ENCODE measurements at regions not wholly inside any gene's neighbourhood (a gene's known extent, or its start where the extent isn't known, plus 50 kb on each side); places are given as distances from the start of the nearest gene placed in this dataset.
A peak's percentile ranks its signal among the peaks of the same experiment; 100 is the strongest.

GRCh38 chr1:190540366-190540765 lies 62.7 kb upstream of the BRINP3 start:
- DNase-seq: no peak

- no peak for DNase-seq
Observed at GRCh38 chr1:190551638-190552037, 74.0 kb upstream of the BRINP3 start.

GRCh38 chr1:190560161-190560681 lies 82.6 kb upstream of the BRINP3 start:
- no peak for DNase-seq

- DNase-seq: no peak
Observed at GRCh38 chr1:190563230-190563629, 85.6 kb upstream of the BRINP3 start.

- DNase-seq: no peak
Observed at GRCh38 chr1:190564117-190564516, 86.5 kb upstream of the BRINP3 start.

GRCh38 chr1:190578017-190578416 lies 100.4 kb upstream of the BRINP3 start:
- DNase-seq: no peak

- DNase-seq: no peak
Observed at GRCh38 chr1:190578526-190578925, 100.9 kb upstream of the BRINP3 start.

GRCh38 chr1:190579552-190580193 lies 102.0 kb upstream of the BRINP3 start:
- DNase-seq: no peak

GRCh38 chr1:190583862-190584261 lies 106.2 kb upstream of the BRINP3 start:
- DNase-seq: no peak

- DNase-seq: no peak
Observed at GRCh38 chr1:190588424-190588823, 110.8 kb upstream of the BRINP3 start.

GRCh38 chr1:190595438-190595837 lies 117.8 kb upstream of the BRINP3 start:
- no peak for DNase-seq

GRCh38 chr1:190597294-190597693 lies 119.6 kb upstream of the BRINP3 start:
- no peak for DNase-seq

GRCh38 chr1:190599670-190600069 lies 122.0 kb upstream of the BRINP3 start:
- DNase-seq: no peak

GRCh38 chr1:190602325-190602724 lies 124.7 kb upstream of the BRINP3 start:
- no peak for DNase-seq

GRCh38 chr1:190608282-190608681 lies 130.6 kb upstream of the BRINP3 start:
- DNase-seq: no peak

- DNase-seq: no peak
Observed at GRCh38 chr1:190615818-190616217, 138.2 kb upstream of the BRINP3 start.

GRCh38 chr1:190616235-190616634 lies 138.6 kb upstream of the BRINP3 start:
- no peak for DNase-seq

- no peak for DNase-seq
Observed at GRCh38 chr1:190619724-190620123, 142.1 kb upstream of the BRINP3 start.

- peak in 1 of 2 experiments; percentile 1 for DNase-seq
Observed at GRCh38 chr1:190633488-190633887, 155.8 kb upstream of the BRINP3 start.

GRCh38 chr1:190634134-190634533 lies 156.5 kb upstream of the BRINP3 start:
- DNase-seq: no peak

- DNase-seq: no peak
Observed at GRCh38 chr1:190649553-190649952, 171.9 kb upstream of the BRINP3 start.

- no peak for DNase-seq
Observed at GRCh38 chr1:190658907-190659306, 181.2 kb upstream of the BRINP3 start.

GRCh38 chr1:190663962-190664361 lies 186.3 kb upstream of the BRINP3 start:
- no peak for DNase-seq

GRCh38 chr1:190665045-190665444 lies 187.4 kb upstream of the BRINP3 start:
- DNase-seq: no peak

GRCh38 chr1:190667914-190668313 lies 190.2 kb upstream of the BRINP3 start:
- DNase-seq: no peak

Measured in NCI-H2081 (cell line).